ENCODE measurements at regions not wholly inside any gene's neighbourhood (a gene's known extent, or its start where the extent isn't known, plus 50 kb on each side); places are given as distances from the start of the nearest gene placed in this dataset.
"Not testable (repeated sequence)": the region's sequence is repeated elsewhere in the genome, so short reads cannot be mapped to it uniquely, and the experiment has no call there.

GRCh38 chr14:106377432-106377831, 851.0 kb downstream of the TMEM121 start:
- H3K27ac ChIP-seq (ENCODE audit: low read length), result no peak overlapping the region
- no peak for DNase-seq
- no peaks in the 10 kb centered on the region for H3K4me1 ChIP-seq (ENCODE audit: control insufficient read depth, insufficient read depth, low read length)
- no peaks in the 10 kb centered on the region for H3K36me3 ChIP-seq (ENCODE audit: control insufficient read depth, insufficient read depth, low read length)
- H3K4me3 ChIP-seq (ENCODE audit: low read length), result no peak overlapping the region
- no CpG with 5 or more reads among the region's 1 CpG for WGBS (ENCODE audit: insufficient coverage, low lambda C conversion rate)
- no peaks in the 10 kb centered on the region for H3K27me3 ChIP-seq (ENCODE audit: control insufficient read depth, insufficient read depth, low read length)
- peaks cover 7% of the 10 kb centered on the region for H3K9me3 ChIP-seq (ENCODE audit: control insufficient read depth, low read depth, low read length)

DNA sequence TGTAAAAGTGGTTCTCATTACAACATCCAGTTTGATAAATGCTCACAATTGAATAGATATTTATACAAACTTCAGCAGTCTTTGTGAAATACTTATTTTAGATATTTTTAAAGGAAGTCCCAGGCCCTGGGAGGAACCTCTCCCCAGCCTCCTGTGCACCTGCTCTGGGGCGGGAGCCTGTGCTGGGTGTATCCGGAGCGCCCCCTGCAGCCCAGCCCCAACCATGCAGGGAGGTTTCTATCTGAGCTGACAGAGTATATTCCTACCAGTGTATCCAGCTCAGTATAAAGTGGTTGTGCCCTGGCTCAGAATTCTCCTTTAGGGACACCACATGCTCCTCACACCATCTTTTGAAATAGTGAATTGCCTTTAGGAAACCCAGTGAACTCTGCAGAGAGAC, 851.8 kb downstream of the TMEM121 start:
- DNase-seq, result no peak
- Histone ChIP-seq H3K4me1 (ENCODE audit: control insufficient read depth, insufficient read depth, low read length) (no peaks in the 10 kb centered on the region), H3K4me3 (ENCODE audit: low read length) (no peak overlapping the region)

DNA sequence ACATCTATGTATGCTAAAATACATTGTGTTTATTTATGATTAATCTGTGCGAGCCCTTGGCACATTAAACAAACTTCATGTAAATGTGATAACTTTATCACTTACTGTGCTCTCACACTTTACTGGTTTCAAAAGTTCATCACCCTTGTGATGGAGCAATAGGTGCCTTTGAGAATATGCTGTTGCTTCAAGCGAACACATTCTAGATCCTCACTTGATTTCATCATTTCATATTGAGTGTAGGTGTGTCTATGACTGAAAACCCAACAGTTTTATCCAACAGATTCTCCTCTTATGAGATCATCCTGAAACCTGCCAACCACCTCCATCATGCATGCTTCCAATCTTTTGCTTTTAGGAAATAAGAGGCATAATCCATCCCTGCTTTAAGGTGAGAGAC, 854.4 kb downstream of the TMEM121 start:
- no peaks in the 10 kb centered on the region for H3K4me1 ChIP-seq (ENCODE audit: control insufficient read depth, insufficient read depth, low read length)
- no peaks in the 10 kb centered on the region for H3K27me3 ChIP-seq (ENCODE audit: control insufficient read depth, insufficient read depth, low read length)
- peaks cover 2% of the 10 kb centered on the region for H3K9me3 ChIP-seq (ENCODE audit: control insufficient read depth, low read depth, low read length)
- WGBS (ENCODE audit: insufficient coverage, low lambda C conversion rate), result 100% methylated on average over 1 of the region's 2 CpGs
- H3K36me3 ChIP-seq (ENCODE audit: control insufficient read depth, insufficient read depth, low read length), result no peaks in the 10 kb centered on the region
- no peak for DNase-seq
- no peak overlapping the region for H3K4me3 ChIP-seq (ENCODE audit: low read length)
- H3K27ac ChIP-seq (ENCODE audit: low read length), result no peak overlapping the region

More for the DNA sequence above, 851.8 kb downstream of the TMEM121 start:
- Histone ChIP-seq H3K36me3 (ENCODE audit: control insufficient read depth, insufficient read depth, low read length) (no peaks in the 10 kb centered on the region), H3K27ac (ENCODE audit: low read length) (no peak overlapping the region), H3K27me3 (ENCODE audit: control insufficient read depth, insufficient read depth, low read length) (no peaks in the 10 kb centered on the region), H3K9me3 (ENCODE audit: control insufficient read depth, low read depth, low read length) (peaks cover 7% of the 10 kb centered on the region)
- WGBS (ENCODE audit: insufficient coverage, low lambda C conversion rate), result no CpG with 5 or more reads among the region's 3 CpGs

- no CpG with 5 or more reads among the region's 9 CpGs for WGBS (ENCODE audit: insufficient coverage, low lambda C conversion rate)
- not testable (repeated sequence) for H3K27me3 ChIP-seq (ENCODE audit: control insufficient read depth, insufficient read depth, low read length); H3K9me3 ChIP-seq (ENCODE audit: control insufficient read depth, low read depth, low read length); H3K4me1 ChIP-seq (ENCODE audit: control insufficient read depth, insufficient read depth, low read length); H3K27ac ChIP-seq (ENCODE audit: low read length); DNase-seq; H3K4me3 ChIP-seq (ENCODE audit: low read length); H3K36me3 ChIP-seq (ENCODE audit: control insufficient read depth, insufficient read depth, low read length)
These were observed 862.8 kb downstream of the TMEM121 start for GRCh38 chr14:106389186-106389585.

- Histone ChIP-seq H3K27ac (ENCODE audit: low read length) (no peak overlapping the region), H3K27me3 (ENCODE audit: control insufficient read depth, insufficient read depth, low read length) (no peaks in the 10 kb centered on the region), H3K9me3 (ENCODE audit: control insufficient read depth, low read depth, low read length) (peaks cover 10% of the 10 kb centered on the region), H3K36me3 (ENCODE audit: control insufficient read depth, insufficient read depth, low read length) (no peaks in the 10 kb centered on the region), H3K4me1 (ENCODE audit: control insufficient read depth, insufficient read depth, low read length) (no peaks in the 10 kb centered on the region), H3K4me3 (ENCODE audit: low read length) (no peak overlapping the region)
- DNase-seq, result no peak
- 100% methylated on average over 1 of the region's 6 CpGs for WGBS (ENCODE audit: insufficient coverage, low lambda C conversion rate)
These were observed 864.0 kb downstream of the TMEM121 start for GRCh38 chr14:106390401-106390800.

DNA sequence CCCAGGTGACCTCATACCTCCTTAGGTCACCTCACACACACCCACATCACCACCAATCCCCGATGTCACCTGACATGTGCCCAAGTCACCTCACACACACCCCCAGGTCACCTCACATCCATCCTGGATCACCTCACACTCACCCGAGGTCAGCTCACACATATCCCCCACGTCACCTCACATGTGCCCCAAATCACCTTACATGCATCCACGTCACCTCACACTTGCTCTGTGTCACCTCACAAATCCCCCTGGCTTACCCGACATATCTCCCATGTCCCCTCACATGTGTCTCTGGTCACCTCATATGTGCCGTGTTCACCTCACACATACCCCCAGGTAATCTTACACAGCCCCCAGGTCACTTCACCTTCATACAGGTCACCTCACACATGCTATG, 864.6 kb downstream of the TMEM121 start:
- Histone ChIP-seq H3K4me1 (ENCODE audit: control insufficient read depth, insufficient read depth, low read length) (no peaks in the 10 kb centered on the region), H3K27me3 (ENCODE audit: control insufficient read depth, insufficient read depth, low read length) (no peaks in the 10 kb centered on the region), H3K9me3 (ENCODE audit: control insufficient read depth, low read depth, low read length) (peaks cover 10% of the 10 kb centered on the region), H3K27ac (ENCODE audit: low read length) (no peak overlapping the region), H3K36me3 (ENCODE audit: control insufficient read depth, insufficient read depth, low read length) (no peaks in the 10 kb centered on the region), H3K4me3 (ENCODE audit: low read length) (no peak overlapping the region)
- WGBS (ENCODE audit: insufficient coverage, low lambda C conversion rate), result no CpG with 5 or more reads among the region's 6 CpGs
- DNase-seq, result no peak

GRCh38 chr14:106393742-106394141, 867.4 kb downstream of the TMEM121 start:
- H3K4me3 ChIP-seq (ENCODE audit: low read length), result no peak overlapping the region
- no peak for DNase-seq
- no peaks in the 10 kb centered on the region for H3K4me1 ChIP-seq (ENCODE audit: control insufficient read depth, insufficient read depth, low read length)
- no peaks in the 10 kb centered on the region for H3K27me3 ChIP-seq (ENCODE audit: control insufficient read depth, insufficient read depth, low read length)
- H3K27ac ChIP-seq (ENCODE audit: low read length), result no peak overlapping the region
- no CpG with 5 or more reads among the region's 2 CpGs for WGBS (ENCODE audit: insufficient coverage, low lambda C conversion rate)
- no peaks in the 10 kb centered on the region for H3K36me3 ChIP-seq (ENCODE audit: control insufficient read depth, insufficient read depth, low read length)
- H3K9me3 ChIP-seq (ENCODE audit: control insufficient read depth, low read depth, low read length), result peaks cover 10% of the 10 kb centered on the region

- Histone ChIP-seq H3K4me1 (ENCODE audit: control insufficient read depth, insufficient read depth, low read length) (no peaks in the 10 kb centered on the region), H3K27me3 (ENCODE audit: control insufficient read depth, insufficient read depth, low read length) (no peaks in the 10 kb centered on the region), H3K4me3 (ENCODE audit: low read length) (no peak overlapping the region), H3K9me3 (ENCODE audit: control insufficient read depth, low read depth, low read length) (peaks cover 9% of the 10 kb centered on the region), H3K36me3 (ENCODE audit: control insufficient read depth, insufficient read depth, low read length) (no peaks in the 10 kb centered on the region), H3K27ac (ENCODE audit: low read length) (no peak overlapping the region)
- no peak for DNase-seq
- 83% methylated on average over 1 of the region's 5 CpGs for WGBS (ENCODE audit: insufficient coverage, low lambda C conversion rate)
These were observed 869.2 kb downstream of the TMEM121 start for GRCh38 chr14:106395456-106396050.

GRCh38 chr14:106396999-106397398, 870.6 kb downstream of the TMEM121 start:
- DNase-seq, result no peak
- no peak overlapping the region for H3K4me3 ChIP-seq (ENCODE audit: low read length)
- H3K27ac ChIP-seq (ENCODE audit: low read length), result no peak overlapping the region
- H3K27me3 ChIP-seq (ENCODE audit: control insufficient read depth, insufficient read depth, low read length), result no peaks in the 10 kb centered on the region
- H3K4me1 ChIP-seq (ENCODE audit: control insufficient read depth, insufficient read depth, low read length), result no peaks in the 10 kb centered on the region
- WGBS (ENCODE audit: insufficient coverage, low lambda C conversion rate), result no CpG with 5 or more reads among the region's 4 CpGs
- no peaks in the 10 kb centered on the region for H3K36me3 ChIP-seq (ENCODE audit: control insufficient read depth, insufficient read depth, low read length)
- peaks cover 8% of the 10 kb centered on the region for H3K9me3 ChIP-seq (ENCODE audit: control insufficient read depth, low read depth, low read length)

- no CpG with 5 or more reads among the region's 42 CpGs for WGBS (ENCODE audit: insufficient coverage, low lambda C conversion rate)
- not testable (repeated sequence) for DNase-seq; H3K4me3 ChIP-seq (ENCODE audit: low read length)
These were observed 872.5 kb downstream of the TMEM121 start for GRCh38 chr14:106398931-106399331.

DNA sequence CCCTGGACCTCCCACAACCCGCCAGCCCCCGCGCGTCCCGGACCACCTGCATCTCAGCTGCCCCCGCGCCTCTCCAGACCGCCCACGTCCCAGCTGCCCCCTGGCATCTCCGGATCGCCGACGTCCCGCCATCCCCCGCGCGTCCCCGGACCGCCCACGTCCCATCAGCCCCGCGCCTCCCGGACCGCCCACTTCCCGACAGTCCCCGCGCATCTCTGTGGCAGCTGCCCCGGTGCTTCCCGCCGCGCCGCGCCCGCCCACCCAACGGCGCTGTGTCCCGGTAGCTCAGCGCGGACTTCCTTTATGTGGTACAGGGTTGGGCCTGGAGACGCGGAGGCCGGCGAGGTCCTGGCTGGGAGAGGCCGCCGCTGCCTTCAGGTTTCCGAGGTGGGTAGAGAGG, 874.9 kb downstream of the TMEM121 start:
- not testable (repeated sequence) for H3K4me1 ChIP-seq (ENCODE audit: control insufficient read depth, insufficient read depth, low read length); DNase-seq; H3K36me3 ChIP-seq (ENCODE audit: control insufficient read depth, insufficient read depth, low read length); H3K27me3 ChIP-seq (ENCODE audit: control insufficient read depth, insufficient read depth, low read length); H3K27ac ChIP-seq (ENCODE audit: low read length); H3K9me3 ChIP-seq (ENCODE audit: control insufficient read depth, low read depth, low read length); H3K4me3 ChIP-seq (ENCODE audit: low read length)
- WGBS (ENCODE audit: insufficient coverage, low lambda C conversion rate), result no CpG with 5 or more reads among the region's 46 CpGs

More at GRCh38 chr14:106398931-106399331, 872.5 kb downstream of the TMEM121 start:
- H3K27ac ChIP-seq (ENCODE audit: low read length); H3K9me3 ChIP-seq (ENCODE audit: control insufficient read depth, low read depth, low read length); H3K27me3 ChIP-seq (ENCODE audit: control insufficient read depth, insufficient read depth, low read length); H3K4me1 ChIP-seq (ENCODE audit: control insufficient read depth, insufficient read depth, low read length); H3K36me3 ChIP-seq (ENCODE audit: control insufficient read depth, insufficient read depth, low read length): not testable (repeated sequence)

All from large intestine (tissue), 3 donors.